ENCODE measurements at regions not wholly inside any gene's neighbourhood (a gene's known extent, or its start where the extent isn't known, plus 50 kb on each side); places are given as distances from the start of the nearest gene placed in this dataset.
"Not testable (repeated sequence)": the region's sequence is repeated elsewhere in the genome, so short reads cannot be mapped to it uniquely, and the experiment has no call there.

- CTCF ChIA-PET: no interaction called here
- Histone ChIP-seq H3K27me3 (ENCODE audit: insufficient read depth, low read length, poor library complexity, severe bottlenecking) (no peaks in the 10 kb centered on the region), H3K36me3 (ENCODE audit: insufficient read depth, low read length) (no peaks in the 10 kb centered on the region), H3K9me3 (ENCODE audit: low read length) (no peaks in the 10 kb centered on the region), H3K4me1 (ENCODE audit: insufficient read depth, low read length) (no peaks in the 10 kb centered on the region), H3K4me3 (ENCODE audit: low read length) (no peak overlapping the region), H3K27ac (ENCODE audit: low read depth, low read length) (no peak overlapping the region)
- Mint-ChIP-seq H3K27ac (no peak overlapping the region), H3K4me1 (no peaks in the 10 kb centered on the region), H3K36me3 (no peaks in the 10 kb centered on the region), H3K27me3 (peaks cover 14 to 21% of the 10 kb centered on the region in 2 donors), H3K9me3 (no peaks in the 10 kb centered on the region), H3K4me3 (peak overlapping the region in 1 of 7 donors; percentile 61)
- POLR2A ChIA-PET: no interaction called here
- no peak for DNase-seq
Observed at GRCh38 chr11:129743112-129743815, 72.4 kb upstream of the TMEM45B start.

GRCh38 chr11:129747071-129747470 lies 68.6 kb upstream of the TMEM45B start:
- Mint-ChIP-seq H3K27ac (peak overlapping the region in 1 of 8 donors; percentile 52), H3K4me3 (no peak overlapping the region), H3K27me3 (peaks cover 17 to 26% of the 10 kb centered on the region in 2 donors), H3K4me1 (peaks cover 4 to 9% (median 8%) of the 10 kb centered on the region in 3 donors), H3K36me3 (no peaks in the 10 kb centered on the region), H3K9me3 (no peaks in the 10 kb centered on the region)
- no peaks in the 10 kb centered on the region for H3K9me3 ChIP-seq (ENCODE audit: low read length)
- ChIA-PET POLR2A (no interaction called here), CTCF (no interaction called here)
- DNase-seq: no peak
- H3K4me1 ChIP-seq (ENCODE audit: insufficient read depth, low read length): peaks cover 4% of the 10 kb centered on the region
- no peaks in the 10 kb centered on the region for H3K36me3 ChIP-seq (ENCODE audit: insufficient read depth, low read length)
- H3K27ac ChIP-seq (ENCODE audit: low read depth, low read length): no peak overlapping the region
- no peak overlapping the region for H3K4me3 ChIP-seq (ENCODE audit: low read length)
- H3K27me3 ChIP-seq (ENCODE audit: insufficient read depth, low read length, poor library complexity, severe bottlenecking): no peaks in the 10 kb centered on the region

GRCh38 chr11:129749141-129749540 lies 66.5 kb upstream of the TMEM45B start:
- H3K27ac ChIP-seq (ENCODE audit: low read depth, low read length): no peak overlapping the region
- Mint-ChIP-seq H3K9me3 (peaks cover 0 to 2% (median 0%) of the 10 kb centered on the region in 5 donors), H3K4me1 (peaks cover 4 to 9% (median 8%) of the 10 kb centered on the region in 3 donors), H3K27me3 (peaks cover 23 to 35% of the 10 kb centered on the region in 2 donors), H3K27ac (no peak overlapping the region), H3K36me3 (no peaks in the 10 kb centered on the region), H3K4me3 (no peak overlapping the region)
- H3K4me3 ChIP-seq (ENCODE audit: low read length): no peak overlapping the region
- no peaks in the 10 kb centered on the region for H3K27me3 ChIP-seq (ENCODE audit: insufficient read depth, low read length, poor library complexity, severe bottlenecking)
- CTCF ChIA-PET: no interaction called here
- H3K9me3 ChIP-seq (ENCODE audit: low read length): no peaks in the 10 kb centered on the region
- DNase-seq: no peak
- no peaks in the 10 kb centered on the region for H3K36me3 ChIP-seq (ENCODE audit: insufficient read depth, low read length)
- POLR2A ChIA-PET: no interaction called here
- peaks cover 4% of the 10 kb centered on the region for H3K4me1 ChIP-seq (ENCODE audit: insufficient read depth, low read length)

GRCh38 chr11:129750343-129751292 lies 65.0 kb upstream of the TMEM45B start:
- ChIA-PET CTCF (interaction anchor here (0.6 to 2.1 kb wide), 10 partner anchors 8 to 865 kb away, joined by 3 to 7 read pairs (median 3); no protein-coding TSS in a partner anchor), POLR2A (no interaction called here)
- Mint-ChIP-seq H3K9me3 (peaks cover 0 to 5% (median 2%) of the 10 kb centered on the region in 5 donors), H3K4me3 (peak overlapping the region in 5 of 7 donors; percentile 24 to 72 (median 39)), H3K27ac (no peak overlapping the region), H3K4me1 (peaks cover 4 to 9% (median 8%) of the 10 kb centered on the region in 3 donors), H3K36me3 (no peaks in the 10 kb centered on the region), H3K27me3 (peaks cover 16 to 37% of the 10 kb centered on the region in 2 donors)
- Histone ChIP-seq H3K9me3 (ENCODE audit: low read length) (no peaks in the 10 kb centered on the region), H3K36me3 (ENCODE audit: insufficient read depth, low read length) (no peaks in the 10 kb centered on the region), H3K27me3 (ENCODE audit: insufficient read depth, low read length, poor library complexity, severe bottlenecking) (no peaks in the 10 kb centered on the region), H3K4me3 (ENCODE audit: low read length) (peak overlapping the region; percentile 46), H3K4me1 (ENCODE audit: insufficient read depth, low read length) (peaks cover 4% of the 10 kb centered on the region), H3K27ac (ENCODE audit: low read depth, low read length) (no peak overlapping the region)
- DNase-seq: peak; percentile 62 to 77 (median 73)

GRCh38 chr11:129751511-129751910 lies 64.1 kb upstream of the TMEM45B start:
- peaks cover 0 to 11% (median 8%) of the 10 kb centered on the region in 5 donors for H3K9me3 Mint-ChIP-seq
- ChIA-PET CTCF (interaction anchor here (0.6 to 2.1 kb wide), 5 partner anchors 9 to 381 kb away, joined by 3 to 7 read pairs (median 3); no protein-coding TSS in a partner anchor), POLR2A (no interaction called here)
- no peak for DNase-seq
- peaks cover 0 to 3% (median 0%) of the 10 kb centered on the region in 3 donors for H3K36me3 Mint-ChIP-seq
- peaks cover 15 to 33% of the 10 kb centered on the region in 2 donors for H3K27me3 Mint-ChIP-seq
- no peak overlapping the region for H3K27ac ChIP-seq (ENCODE audit: low read depth, low read length)
- peaks cover 4% of the 10 kb centered on the region for H3K4me1 ChIP-seq (ENCODE audit: insufficient read depth, low read length)
- H3K36me3 ChIP-seq (ENCODE audit: insufficient read depth, low read length): no peaks in the 10 kb centered on the region
- no peak overlapping the region for H3K4me3 ChIP-seq (ENCODE audit: low read length)
- H3K4me1 Mint-ChIP-seq: peaks cover 4 to 9% (median 8%) of the 10 kb centered on the region in 3 donors
- H3K4me3 Mint-ChIP-seq: no peak overlapping the region
- H3K9me3 ChIP-seq (ENCODE audit: low read length): no peaks in the 10 kb centered on the region
- no peak overlapping the region for H3K27ac Mint-ChIP-seq
- no peaks in the 10 kb centered on the region for H3K27me3 ChIP-seq (ENCODE audit: insufficient read depth, low read length, poor library complexity, severe bottlenecking)

GRCh38 chr11:129763569-129763968 lies 52.1 kb upstream of the TMEM45B start:
- H3K9me3 ChIP-seq (ENCODE audit: low read length); DNase-seq; H3K36me3 Mint-ChIP-seq; H3K4me1 Mint-ChIP-seq; H3K4me1 ChIP-seq (ENCODE audit: insufficient read depth, low read length); H3K4me3 ChIP-seq (ENCODE audit: low read length); H3K27me3 ChIP-seq (ENCODE audit: insufficient read depth, low read length, poor library complexity, severe bottlenecking); H3K36me3 ChIP-seq (ENCODE audit: insufficient read depth, low read length); H3K27ac Mint-ChIP-seq; H3K27ac ChIP-seq (ENCODE audit: low read depth, low read length); H3K4me3 Mint-ChIP-seq; POLR2A ChIA-PET; H3K9me3 Mint-ChIP-seq: not testable (repeated sequence)
- H3K27me3 Mint-ChIP-seq: peaks cover 13 to 44% of the 10 kb centered on the region in 2 donors
- CTCF ChIA-PET: interaction anchor here (1.1 kb wide), 1 partner anchor 12 kb away, joined by 3 read pairs; no protein-coding TSS in a partner anchor

- H3K9me3 ChIP-seq (ENCODE audit: low read length); CTCF ChIA-PET; H3K4me3 ChIP-seq (ENCODE audit: low read length); H3K27ac ChIP-seq (ENCODE audit: low read depth, low read length); POLR2A ChIA-PET; H3K4me3 Mint-ChIP-seq; H3K36me3 ChIP-seq (ENCODE audit: insufficient read depth, low read length); H3K27ac Mint-ChIP-seq; H3K36me3 Mint-ChIP-seq; DNase-seq; H3K4me1 ChIP-seq (ENCODE audit: insufficient read depth, low read length); H3K4me1 Mint-ChIP-seq; H3K27me3 ChIP-seq (ENCODE audit: insufficient read depth, low read length, poor library complexity, severe bottlenecking): not testable (repeated sequence)
- Mint-ChIP-seq H3K9me3 (peaks cover 3 to 14% (median 9%) of the 10 kb centered on the region in 5 donors), H3K27me3 (peaks cover 13 to 40% of the 10 kb centered on the region in 2 donors)
Observed at GRCh38 chr11:129764204-129764603, 51.4 kb upstream of the TMEM45B start.

All from CD8-positive, alpha-beta memory T cell (primary cell).